Naive B cell (primary cell): ENCODE measurements at regions not wholly inside any gene's neighbourhood (a gene's known extent, or its start where the extent isn't known, plus 50 kb on each side); places are given as distances from the start of the nearest gene placed in this dataset.
A peak's percentile ranks its signal among the peaks of the same experiment; 100 is the strongest.
"Not testable (repeated sequence)": the region's sequence is repeated elsewhere in the genome, so short reads cannot be mapped to it uniquely, and the experiment has no call there.

Experiments used
- ATAC-seq, 2 donors: fragments of 150-1000 bp; cut with Tn5 transposase; 2 replicates each; pipeline ENCODE4 v1.10.0; 2021; ENCODE audit warnings: low read depth in 2 of 2, mild to moderate bottlenecking in 2 of 2, moderate library complexity in 2 of 2
- DNase-seq: peaks from one replicate; pipeline ENCODE4 v3.0.0; 2022
- H3K27ac Mint-ChIP-seq, 6 donors: one replicate each; pipeline ENCODE4 v1.8.0; 2020 to 2022; ENCODE audit warnings: mild to moderate bottlenecking in 6 of 6, mixed read lengths in 6 of 6, moderate library complexity in 5 of 6, inconsistent platforms in 2 of 6
- H3K27me3 Mint-ChIP-seq, 3 donors: one replicate each; pipeline ENCODE4 v1.8.0; 2021 to 2022; ENCODE audit warnings: mixed read lengths in 3 of 3, mild to moderate bottlenecking in 1 of 3
- H3K36me3 Mint-ChIP-seq, 2 donors: one replicate each; pipeline ENCODE4 v1.8.0; 2020 to 2022; ENCODE audit warnings: mixed read lengths in 2 of 2, inconsistent platforms in 1 of 2, mild to moderate bottlenecking in 1 of 2
- H3K4me1 Mint-ChIP-seq, 3 donors: one replicate each; pipeline ENCODE4 v1.8.0; 2020 to 2022; ENCODE audit warnings: mixed read lengths in 3 of 3, inconsistent platforms in 1 of 3, mild to moderate bottlenecking in 1 of 3, moderate library complexity in 1 of 3
- H3K4me3 Mint-ChIP-seq, 8 donors: one replicate each; pipeline ENCODE4 v1.8.0; 2020 to 2022; ENCODE audit warnings: mild to moderate bottlenecking in 8 of 8, mixed read lengths in 8 of 8, moderate library complexity in 8 of 8, inconsistent platforms in 2 of 8
- H3K9me3 Mint-ChIP-seq, 7 donors: one replicate each; pipeline ENCODE4 v1.8.0; 2020 to 2022; ENCODE audit warnings: mixed read lengths in 7 of 7, mild to moderate bottlenecking in 5 of 7, inconsistent platforms in 2 of 7, moderate library complexity in 1 of 7

DNA sequence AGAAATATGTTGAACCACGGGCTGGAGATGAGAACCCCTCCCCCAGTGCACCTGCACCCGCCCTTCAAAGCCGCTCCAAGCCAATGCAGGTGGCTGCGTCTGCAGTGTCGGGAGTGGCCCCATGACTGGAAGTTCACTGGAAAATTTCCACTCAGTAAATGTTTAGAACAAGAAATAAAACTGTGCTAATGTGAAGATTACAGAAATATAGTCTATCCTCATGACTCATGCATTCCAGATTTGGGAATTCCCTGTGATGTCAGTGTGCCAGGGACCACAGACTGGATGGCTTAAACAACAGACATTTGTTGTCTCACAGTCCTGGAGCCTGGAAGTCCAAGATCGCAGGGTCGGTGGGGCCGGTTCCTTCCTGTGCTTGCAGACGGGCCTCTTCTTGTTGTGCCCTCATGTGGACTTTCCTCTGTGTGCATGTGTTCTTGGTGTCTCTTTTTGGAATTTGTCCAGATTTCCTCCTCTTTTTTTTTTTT, 3967.0 kb upstream of the TPTE start:
- not testable (repeated sequence) for H3K4me3 Mint-ChIP-seq, H3K36me3 Mint-ChIP-seq, DNase-seq, H3K27me3 Mint-ChIP-seq, H3K4me1 Mint-ChIP-seq, H3K9me3 Mint-ChIP-seq, H3K27ac Mint-ChIP-seq, ATAC-seq

DNA sequence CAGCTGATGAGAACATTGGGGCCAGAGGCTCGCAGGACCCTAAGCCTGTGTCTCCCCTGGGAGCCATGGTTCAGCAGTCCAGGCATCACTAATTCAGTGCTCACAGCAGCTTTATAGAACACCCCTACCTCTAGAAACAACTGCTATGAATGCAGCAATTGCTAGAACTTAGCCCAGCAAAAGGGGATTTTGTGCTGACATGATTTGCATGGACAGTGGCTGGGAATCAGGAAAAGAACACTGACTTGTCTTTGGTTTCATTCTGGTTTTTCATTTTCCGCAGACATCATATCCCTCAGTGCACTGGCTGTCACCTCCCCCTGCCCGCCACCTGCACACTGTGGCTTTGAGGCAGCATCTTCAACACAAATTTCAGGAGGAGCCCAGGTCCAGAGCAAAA, 3964.9 kb upstream of the TPTE start:
- not testable (repeated sequence) for H3K27me3 Mint-ChIP-seq, H3K4me3 Mint-ChIP-seq, H3K27ac Mint-ChIP-seq, ATAC-seq, H3K36me3 Mint-ChIP-seq, DNase-seq, H3K9me3 Mint-ChIP-seq, H3K4me1 Mint-ChIP-seq

DNA sequence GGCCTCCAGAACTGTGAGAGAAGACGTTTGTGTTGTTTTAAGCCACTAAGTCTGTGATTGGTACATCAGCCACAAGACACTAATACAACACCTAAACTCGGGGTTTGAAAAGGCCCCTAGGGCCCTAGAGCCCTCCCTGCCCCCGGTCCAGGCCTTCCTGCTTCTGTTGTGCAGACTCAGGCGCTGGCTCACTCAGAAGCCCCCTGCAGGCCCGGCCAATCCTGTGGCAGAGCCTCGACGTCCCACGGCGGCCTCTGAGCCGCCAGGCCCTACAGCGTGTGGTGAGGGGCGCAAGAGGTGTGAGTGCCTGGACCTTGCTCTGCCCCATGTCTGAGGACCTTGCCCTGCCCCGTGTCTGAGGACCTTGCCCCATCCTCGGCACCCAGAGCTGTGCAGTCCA, 3964.0 kb upstream of the TPTE start:
- not testable (repeated sequence) for H3K4me3 Mint-ChIP-seq, H3K36me3 Mint-ChIP-seq, ATAC-seq, H3K9me3 Mint-ChIP-seq, H3K27me3 Mint-ChIP-seq, H3K4me1 Mint-ChIP-seq, DNase-seq, H3K27ac Mint-ChIP-seq

DNA sequence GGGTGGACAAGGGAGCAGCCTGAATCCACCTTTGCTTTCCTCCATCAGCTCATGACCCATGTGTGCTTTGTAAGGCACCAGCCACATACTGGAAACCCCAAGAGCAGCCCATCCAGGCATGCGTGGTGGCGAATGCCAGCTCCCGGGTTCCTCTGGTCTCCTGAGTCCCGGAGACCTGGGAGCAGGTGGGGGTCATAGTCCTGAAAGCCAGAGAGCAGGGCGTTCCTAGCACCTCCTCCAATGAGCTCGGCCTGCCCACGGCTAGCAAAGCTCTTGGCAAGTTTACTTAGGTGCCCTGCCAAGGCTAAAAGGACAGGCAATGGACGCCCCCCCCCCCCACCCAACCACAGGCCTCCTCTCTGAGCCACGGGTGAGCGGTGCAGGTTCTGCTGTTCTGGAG, 3960.2 kb upstream of the TPTE start:
- not testable (repeated sequence) for DNase-seq, H3K9me3 Mint-ChIP-seq, H3K36me3 Mint-ChIP-seq, H3K4me3 Mint-ChIP-seq, H3K27ac Mint-ChIP-seq, H3K4me1 Mint-ChIP-seq, ATAC-seq, H3K27me3 Mint-ChIP-seq

DNA sequence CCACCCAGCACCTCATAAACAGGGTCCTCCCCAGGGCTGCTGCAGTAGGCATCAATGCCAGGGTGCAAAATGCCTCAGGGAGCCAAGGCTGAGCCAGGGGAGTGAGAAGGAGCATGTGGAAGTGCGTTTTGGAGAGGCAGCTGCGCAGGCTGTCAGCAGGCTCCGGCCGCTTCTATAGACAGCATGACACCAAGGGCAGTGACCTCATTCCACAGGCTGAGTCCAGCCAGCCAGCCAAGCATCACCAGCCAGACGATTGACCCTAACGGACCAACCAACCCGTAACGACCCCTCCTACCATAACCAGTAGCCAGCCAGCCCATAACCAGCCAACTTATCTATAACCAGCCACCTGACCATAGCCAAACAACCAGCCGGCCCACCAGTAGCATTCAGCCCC, 3959.8 kb upstream of the TPTE start:
- not testable (repeated sequence) for H3K36me3 Mint-ChIP-seq, DNase-seq, H3K9me3 Mint-ChIP-seq, H3K4me1 Mint-ChIP-seq, H3K27ac Mint-ChIP-seq, ATAC-seq, H3K27me3 Mint-ChIP-seq, H3K4me3 Mint-ChIP-seq

DNA sequence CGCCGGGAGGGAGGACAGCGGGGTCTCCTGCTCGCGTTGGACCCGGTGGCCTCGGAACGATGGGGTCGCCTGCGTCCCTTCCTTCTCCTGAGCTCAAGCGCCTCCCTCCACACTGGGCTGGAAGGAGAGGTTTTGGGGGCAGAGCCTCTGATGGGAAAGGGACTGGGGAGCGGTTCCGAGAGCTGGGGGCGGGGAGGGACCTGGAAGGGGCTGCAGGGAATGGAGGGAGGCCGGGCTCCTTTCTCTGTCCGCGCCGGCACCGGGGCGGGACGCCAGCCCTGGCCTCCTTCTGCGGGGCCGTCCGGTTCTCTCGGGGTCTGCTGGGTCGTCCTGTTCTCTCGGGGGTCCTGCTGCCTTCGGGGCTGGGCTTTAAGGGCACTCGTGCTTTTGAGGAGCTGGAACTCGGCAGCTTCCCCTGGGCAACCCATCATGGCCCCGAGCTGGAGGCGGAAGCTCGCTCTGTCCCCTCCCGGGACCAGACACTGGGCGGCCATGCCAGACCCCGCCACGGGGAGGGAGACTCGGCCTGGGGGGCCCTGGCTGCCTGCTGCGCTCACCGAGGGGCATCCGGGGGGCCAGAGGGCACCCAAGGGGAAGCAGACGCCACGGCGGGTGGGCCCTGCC, 3956.7 kb upstream of the TPTE start:
- H3K4me3 Mint-ChIP-seq, DNase-seq, H3K27me3 Mint-ChIP-seq, H3K9me3 Mint-ChIP-seq, H3K4me1 Mint-ChIP-seq, H3K36me3 Mint-ChIP-seq: not testable (repeated sequence)
- ATAC-seq: peak; percentile 4 to 5
- H3K27ac Mint-ChIP-seq: peak overlapping the region in 1 of 6 donors; percentile 69

DNA sequence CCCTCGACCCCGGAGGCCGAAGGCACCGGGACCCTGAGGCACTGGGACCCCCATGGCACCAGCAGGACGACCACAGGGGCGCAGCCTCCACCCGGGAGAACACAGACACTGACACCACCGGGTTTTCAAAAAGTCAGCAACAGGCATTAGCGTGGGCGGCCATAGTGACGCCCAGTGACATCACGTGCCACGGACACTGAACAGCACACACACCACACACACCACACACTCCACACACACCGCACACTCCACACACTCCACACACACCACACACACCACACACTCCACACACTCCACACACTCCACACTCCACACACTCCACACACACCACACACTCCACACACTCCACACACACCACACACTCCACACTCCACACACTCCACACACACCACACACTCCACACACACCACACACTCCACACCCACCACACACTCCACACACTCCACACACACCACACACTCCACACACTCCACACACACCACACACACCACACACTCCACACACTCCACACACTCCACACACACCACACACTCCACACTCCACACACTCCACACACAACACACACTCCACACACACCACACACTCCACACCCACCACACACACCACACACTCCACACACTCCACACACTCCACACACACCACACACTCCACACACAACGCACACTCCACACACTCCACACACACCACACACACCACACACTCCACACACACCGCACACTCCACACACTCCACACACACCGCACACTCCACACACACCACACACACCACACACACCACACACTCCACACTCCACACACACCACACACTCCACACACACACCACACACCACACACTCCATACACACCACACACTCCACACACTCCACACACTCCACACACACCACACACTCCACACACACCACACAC, 3955.9 kb upstream of the TPTE start:
- not testable (repeated sequence) for H3K36me3 Mint-ChIP-seq, H3K4me1 Mint-ChIP-seq, H3K27me3 Mint-ChIP-seq, H3K9me3 Mint-ChIP-seq
- H3K4me3 Mint-ChIP-seq: peak overlapping the region in 5 of 8 donors; percentile 15 to 77 (median 66)
- ATAC-seq (peak; percentile 24 to 37), DNase-seq (peak; percentile 33)
- H3K27ac Mint-ChIP-seq: peak overlapping the region in 5 of 6 donors; percentile 62 to 99 (median 82)

DNA sequence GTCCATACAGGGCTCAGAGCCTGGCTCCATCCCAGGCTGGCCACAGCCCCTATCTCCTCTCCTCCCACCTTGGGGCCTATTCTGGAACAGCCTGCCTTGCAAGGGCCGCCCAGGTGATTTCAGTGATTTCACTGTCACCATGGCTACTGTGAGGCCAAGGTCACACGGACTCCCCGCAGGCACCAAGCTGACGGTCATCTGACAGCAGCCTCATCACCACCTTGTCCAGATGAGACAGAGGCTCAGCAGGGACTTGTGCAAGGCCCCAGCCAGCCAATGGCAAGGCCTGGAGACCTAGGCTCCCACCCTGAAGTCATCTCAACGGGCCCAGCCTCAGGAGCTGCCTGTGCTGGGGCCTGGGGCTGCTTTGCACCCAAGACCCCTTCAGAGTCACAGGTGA, 3953.8 kb upstream of the TPTE start:
- not testable (repeated sequence) for H3K36me3 Mint-ChIP-seq, H3K27ac Mint-ChIP-seq, H3K4me3 Mint-ChIP-seq, H3K27me3 Mint-ChIP-seq, H3K9me3 Mint-ChIP-seq, H3K4me1 Mint-ChIP-seq, DNase-seq, ATAC-seq

DNA sequence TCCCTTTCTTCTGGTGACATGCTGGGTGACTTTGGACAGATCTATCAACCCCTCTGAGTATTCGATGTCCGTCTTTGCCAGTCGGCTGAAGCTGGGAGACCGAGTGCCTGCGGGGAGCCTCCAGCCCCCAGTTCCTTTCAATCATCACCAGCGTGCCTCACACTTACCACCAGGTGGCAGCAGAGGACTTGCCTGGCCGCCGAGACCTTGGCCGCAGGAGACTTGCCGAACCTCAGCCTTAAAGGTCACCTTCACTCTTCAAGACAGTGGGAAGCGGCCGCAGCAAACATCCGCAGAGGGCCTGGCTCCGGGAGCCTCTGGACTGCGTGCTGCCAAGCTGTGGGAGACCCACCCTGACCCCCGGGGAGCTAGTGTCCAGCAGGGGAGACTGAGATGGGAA, 3952.2 kb upstream of the TPTE start:
- not testable (repeated sequence) for H3K9me3 Mint-ChIP-seq, H3K36me3 Mint-ChIP-seq, H3K4me3 Mint-ChIP-seq, DNase-seq, H3K27ac Mint-ChIP-seq, H3K27me3 Mint-ChIP-seq, H3K4me1 Mint-ChIP-seq
- peak; percentile 57 to 62 for ATAC-seq

DNA sequence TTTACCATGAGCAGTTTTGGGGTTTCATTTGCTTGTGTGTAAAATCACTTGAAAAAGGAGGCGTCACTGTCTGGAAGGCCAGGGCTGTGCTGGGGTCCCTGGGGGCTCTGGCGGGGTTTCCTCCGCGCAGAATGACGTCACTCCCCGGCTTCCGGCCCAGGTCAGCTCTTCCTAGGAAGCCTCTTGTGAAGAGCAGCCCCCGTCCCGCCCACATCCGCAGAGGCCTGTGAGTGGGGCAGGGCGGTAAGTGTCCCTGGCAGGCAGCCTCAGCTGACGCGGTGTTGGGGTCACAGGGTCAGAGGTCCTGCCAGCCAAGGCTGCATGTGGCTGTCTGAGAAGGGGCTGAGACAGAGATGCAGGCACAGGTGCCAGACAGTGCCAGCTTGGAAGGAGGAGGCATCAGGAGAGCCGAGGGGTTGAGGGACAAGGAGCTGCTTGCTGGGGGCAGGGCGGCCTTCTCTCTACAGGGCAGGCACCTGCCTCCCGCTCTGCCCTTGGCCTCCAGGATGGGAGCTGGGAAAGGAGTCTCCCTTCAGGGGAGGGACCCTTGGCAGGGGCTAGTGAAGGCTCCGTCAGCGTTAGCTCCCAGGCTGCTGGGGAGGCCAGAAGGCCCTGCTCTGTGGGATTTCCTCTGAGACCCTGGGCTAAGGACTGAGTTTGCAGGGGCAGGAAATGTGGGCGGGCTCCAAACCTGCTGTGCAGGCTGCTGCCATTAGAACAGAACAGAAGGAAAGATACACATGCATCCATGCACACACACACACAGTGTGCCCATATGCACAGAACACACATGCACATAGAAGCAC, 3951.6 kb upstream of the TPTE start:
- H3K27me3 Mint-ChIP-seq, H3K9me3 Mint-ChIP-seq, H3K4me1 Mint-ChIP-seq, DNase-seq, H3K4me3 Mint-ChIP-seq, H3K36me3 Mint-ChIP-seq, H3K27ac Mint-ChIP-seq: not testable (repeated sequence)
- peak; percentile 82 to 85 for ATAC-seq

DNA sequence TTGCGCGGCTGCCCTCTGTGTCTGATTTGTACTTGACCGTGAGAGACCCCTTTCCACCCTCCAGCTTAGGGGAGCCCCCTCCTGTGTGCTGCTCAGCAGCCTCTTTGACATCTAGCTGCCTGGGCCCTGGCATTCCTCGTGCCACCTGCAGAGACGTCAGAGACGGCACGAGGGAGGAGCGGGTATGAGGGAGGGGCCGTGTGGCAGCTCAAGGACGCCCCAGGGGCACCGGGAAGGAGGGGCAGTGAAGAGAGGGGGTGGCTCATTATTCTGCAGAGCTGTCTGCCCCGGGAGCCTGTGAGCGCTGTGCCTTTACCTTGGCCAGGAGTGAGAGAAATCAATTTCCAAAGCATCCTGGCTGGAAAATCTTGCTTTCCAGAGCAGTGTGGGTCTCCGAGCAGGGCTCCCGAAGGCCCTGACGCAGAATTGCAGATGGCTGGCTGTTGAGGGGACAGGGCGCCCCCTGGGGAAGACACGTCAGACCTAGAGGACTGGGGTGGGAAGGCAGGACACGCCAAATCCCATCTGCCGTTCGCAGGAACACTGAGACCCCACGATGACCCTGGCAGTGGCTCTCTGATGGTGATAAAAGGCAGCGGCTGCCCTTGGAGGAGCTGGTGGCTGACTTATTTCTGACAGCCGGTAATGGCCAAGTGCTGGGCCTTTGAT, 3950.5 kb upstream of the TPTE start:
- H3K9me3 Mint-ChIP-seq, H3K4me1 Mint-ChIP-seq, H3K36me3 Mint-ChIP-seq: not testable (repeated sequence)

DNA sequence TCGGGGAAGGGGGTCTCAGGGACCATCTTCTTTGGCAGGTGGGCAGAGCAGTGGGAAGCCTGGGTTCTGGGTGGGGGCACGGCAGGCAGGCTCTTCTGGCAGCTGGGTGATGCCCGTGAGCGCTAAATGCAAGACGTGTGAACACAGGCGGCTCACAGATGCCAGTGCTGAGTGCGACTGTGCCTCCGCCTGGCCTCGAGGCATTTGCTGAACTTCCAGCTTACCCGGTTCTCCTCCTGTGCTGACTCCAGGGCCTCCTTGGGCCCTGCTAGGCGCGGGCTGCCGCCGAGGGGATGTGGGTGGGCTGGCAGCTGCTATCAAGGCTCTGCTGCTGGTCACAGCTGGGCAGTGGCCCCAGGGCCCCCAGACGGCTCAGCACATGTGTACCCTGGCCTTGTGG, 3947.8 kb upstream of the TPTE start:
- not testable (repeated sequence) for H3K9me3 Mint-ChIP-seq, ATAC-seq, H3K27me3 Mint-ChIP-seq, H3K4me1 Mint-ChIP-seq, DNase-seq, H3K4me3 Mint-ChIP-seq, H3K36me3 Mint-ChIP-seq, H3K27ac Mint-ChIP-seq

More for the DNA sequence above, 3950.5 kb upstream of the TPTE start:
- DNase-seq, H3K27me3 Mint-ChIP-seq, H3K4me3 Mint-ChIP-seq, H3K27ac Mint-ChIP-seq, ATAC-seq: not testable (repeated sequence)

DNA sequence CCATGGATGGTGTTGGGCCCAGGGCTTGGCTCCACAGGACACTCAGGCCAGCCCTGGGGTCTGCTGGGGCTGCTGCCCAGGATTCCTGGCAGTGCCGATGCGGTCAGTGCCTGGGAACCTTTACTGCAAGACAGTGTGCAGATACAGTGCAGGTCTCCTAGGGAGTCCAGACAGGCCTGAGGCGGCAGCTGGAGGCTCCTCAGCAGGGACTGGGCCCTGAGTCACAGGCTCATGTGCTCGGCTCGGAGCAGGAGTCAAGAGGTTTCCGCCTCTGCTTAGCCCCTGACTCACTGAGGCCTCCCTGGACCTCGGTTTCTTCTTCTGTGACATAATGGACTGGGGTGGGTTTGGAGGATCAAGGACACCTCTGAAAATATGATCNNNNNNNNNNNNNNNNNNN, 3941.6 kb upstream of the TPTE start:
- not testable (repeated sequence) for H3K4me1 Mint-ChIP-seq, H3K9me3 Mint-ChIP-seq, H3K4me3 Mint-ChIP-seq, H3K27me3 Mint-ChIP-seq, H3K27ac Mint-ChIP-seq, ATAC-seq, DNase-seq, H3K36me3 Mint-ChIP-seq
